ENCODE measurements at regions not wholly inside any gene's neighbourhood (a gene's known extent, or its start where the extent isn't known, plus 50 kb on each side); places are given as distances from the start of the nearest gene placed in this dataset.

DNA sequence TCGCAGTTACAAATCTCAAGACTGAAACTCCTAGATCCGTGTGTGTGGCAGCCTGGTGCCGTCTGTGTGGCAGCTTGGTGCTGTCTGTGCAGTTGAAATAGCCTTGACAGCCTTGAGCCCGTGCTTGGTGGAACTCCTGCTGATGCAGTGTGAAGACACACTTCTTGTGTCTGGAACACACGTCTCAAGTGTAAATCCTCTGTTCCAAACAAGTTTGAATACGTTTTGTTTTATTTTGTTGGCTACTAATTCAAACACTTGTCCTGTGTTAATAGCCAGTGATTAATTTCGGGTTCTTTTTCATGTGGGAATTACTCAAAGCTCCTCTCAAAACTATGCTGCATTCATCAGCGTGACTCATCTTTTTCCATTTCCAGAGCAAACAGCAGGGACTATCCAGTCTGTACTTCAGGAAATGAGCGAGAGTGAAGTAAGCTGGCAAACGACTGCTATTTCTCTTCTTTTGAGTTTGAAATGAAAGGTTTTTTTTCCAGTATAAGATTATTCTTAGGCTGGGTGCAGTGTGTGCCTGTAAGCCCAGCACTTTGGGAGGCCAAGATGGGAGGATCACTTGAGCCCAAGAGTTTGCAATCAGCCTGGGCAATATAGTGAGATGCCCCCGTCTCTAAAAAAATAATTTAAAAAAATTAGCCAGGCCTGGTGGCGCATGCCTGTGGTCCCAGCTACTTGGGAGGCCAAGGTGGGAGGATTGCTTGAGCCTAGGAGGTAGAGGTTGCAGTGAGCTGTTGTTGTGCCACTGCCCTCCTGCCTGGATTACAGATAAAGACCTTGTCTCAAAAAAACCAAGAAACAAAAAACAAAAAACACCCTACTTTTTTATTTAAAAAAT is 152.9 kb downstream of the SPP2 start:
- TF ChIP-seq, protein P1, sequence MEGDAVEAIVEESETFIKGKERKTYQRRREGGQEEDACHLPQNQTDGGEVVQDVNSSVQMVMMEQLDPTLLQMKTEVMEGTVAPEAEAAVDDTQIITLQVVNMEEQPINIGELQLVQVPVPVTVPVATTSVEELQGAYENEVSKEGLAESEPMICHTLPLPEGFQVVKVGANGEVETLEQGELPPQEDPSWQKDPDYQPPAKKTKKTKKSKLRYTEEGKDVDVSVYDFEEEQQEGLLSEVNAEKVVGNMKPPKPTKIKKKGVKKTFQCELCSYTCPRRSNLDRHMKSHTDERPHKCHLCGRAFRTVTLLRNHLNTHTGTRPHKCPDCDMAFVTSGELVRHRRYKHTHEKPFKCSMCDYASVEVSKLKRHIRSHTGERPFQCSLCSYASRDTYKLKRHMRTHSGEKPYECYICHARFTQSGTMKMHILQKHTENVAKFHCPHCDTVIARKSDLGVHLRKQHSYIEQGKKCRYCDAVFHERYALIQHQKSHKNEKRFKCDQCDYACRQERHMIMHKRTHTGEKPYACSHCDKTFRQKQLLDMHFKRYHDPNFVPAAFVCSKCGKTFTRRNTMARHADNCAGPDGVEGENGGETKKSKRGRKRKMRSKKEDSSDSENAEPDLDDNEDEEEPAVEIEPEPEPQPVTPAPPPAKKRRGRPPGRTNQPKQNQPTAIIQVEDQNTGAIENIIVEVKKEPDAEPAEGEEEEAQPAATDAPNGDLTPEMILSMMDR (IDR thresholded peaks at IDR 0.05; ENCODE audit: insufficient read depth, low read length, poor library complexity, severe bottlenecking), result no peak
- no peak overlapping the region for H3K4me3 ChIP-seq (ENCODE audit: low read depth, low read length)
- no peaks in the 10 kb centered on the region for H3K27me3 ChIP-seq (ENCODE audit: control insufficient read depth, insufficient read depth, low read length)
- DNase-seq (ENCODE audit: low read depth), result peak; percentile 97
- no peaks in the 10 kb centered on the region for H3K36me3 ChIP-seq (ENCODE audit: control insufficient read depth, insufficient read depth, low read length)

DNA sequence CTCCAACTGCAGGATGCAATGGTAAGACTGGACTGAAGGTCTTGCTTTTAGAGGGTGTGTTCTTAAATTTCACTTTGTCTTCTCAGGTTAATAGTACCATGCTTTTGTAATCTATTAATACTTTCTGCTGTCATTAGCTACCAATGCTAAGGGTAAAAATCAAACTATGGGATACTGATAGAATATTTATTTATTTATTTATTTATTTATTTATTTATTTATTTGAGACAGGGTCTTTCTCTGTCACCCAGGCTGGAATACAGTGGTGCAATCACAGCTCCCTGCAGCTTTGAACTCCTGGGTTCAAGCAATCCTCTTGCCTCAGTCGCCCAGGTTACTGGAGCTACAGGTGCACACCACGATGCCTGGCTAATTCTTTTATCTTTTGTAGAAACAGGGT is 152.1 kb downstream of the SPP2 start:
- TF ChIP-seq, protein P1 (IDR thresholded peaks at IDR 0.05; ENCODE audit: insufficient read depth, low read length, poor library complexity, severe bottlenecking), result no peak
- Histone ChIP-seq H3K27me3 (ENCODE audit: control insufficient read depth, insufficient read depth, low read length) (no peaks in the 10 kb centered on the region), H3K36me3 (ENCODE audit: control insufficient read depth, insufficient read depth, low read length) (no peaks in the 10 kb centered on the region), H3K4me3 (ENCODE audit: low read depth, low read length) (no peak overlapping the region)
- DNase-seq (ENCODE audit: low read depth), result no peak

DNA sequence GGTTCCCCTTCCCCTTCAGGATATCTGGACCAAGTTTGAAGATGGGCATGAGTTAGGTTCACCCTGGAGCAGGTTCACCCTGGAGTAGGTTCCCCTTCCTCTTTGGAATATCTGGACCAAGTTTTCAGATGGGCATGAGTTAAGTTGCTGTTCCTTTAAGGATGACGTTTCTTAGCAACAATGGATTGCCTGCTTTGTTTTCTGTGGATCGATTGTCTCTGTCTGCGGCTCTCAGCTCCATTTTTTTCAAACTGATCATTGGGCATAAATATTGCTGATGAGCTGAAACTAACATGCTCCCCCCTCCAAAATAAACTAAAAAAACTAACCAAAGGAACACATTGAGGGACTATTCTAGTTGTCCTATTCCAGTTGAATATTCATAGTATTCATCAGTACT is 149.5 kb downstream of the SPP2 start:
- no peaks in the 10 kb centered on the region for H3K36me3 ChIP-seq (ENCODE audit: control insufficient read depth, insufficient read depth, low read length)
- H3K4me3 ChIP-seq (ENCODE audit: low read depth, low read length), result no peak overlapping the region
- no peaks in the 10 kb centered on the region for H3K27me3 ChIP-seq (ENCODE audit: control insufficient read depth, insufficient read depth, low read length)
- TF ChIP-seq, protein P1 (IDR thresholded peaks at IDR 0.05; ENCODE audit: insufficient read depth, low read length, poor library complexity, severe bottlenecking), result no peak
- DNase-seq (ENCODE audit: low read depth), result no peak

DNA sequence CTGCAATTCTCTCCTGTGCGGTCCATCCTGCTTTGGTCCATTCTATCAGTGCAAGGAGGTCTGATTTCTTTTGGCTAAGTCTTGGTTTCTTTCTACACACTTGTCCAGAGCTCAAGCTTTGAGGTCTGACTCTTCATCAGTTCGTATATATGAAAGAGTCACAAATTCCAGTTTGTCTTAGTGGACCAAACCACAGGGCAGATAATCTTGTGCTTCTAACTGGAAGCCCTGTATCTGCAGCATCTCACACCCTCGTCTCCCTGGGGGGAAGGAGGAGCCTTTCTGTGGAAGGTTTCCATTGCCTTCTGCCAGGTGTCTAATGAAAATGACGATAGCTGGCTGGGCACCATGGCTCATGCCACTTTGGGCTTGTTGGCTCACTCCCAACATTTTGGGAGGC is 148.5 kb downstream of the SPP2 start:
- no peaks in the 10 kb centered on the region for H3K36me3 ChIP-seq (ENCODE audit: control insufficient read depth, insufficient read depth, low read length)
- DNase-seq (ENCODE audit: low read depth), result no peak
- no peak overlapping the region for H3K4me3 ChIP-seq (ENCODE audit: low read depth, low read length)
- H3K27me3 ChIP-seq (ENCODE audit: control insufficient read depth, insufficient read depth, low read length), result no peaks in the 10 kb centered on the region
- TF ChIP-seq, protein P1 (IDR thresholded peaks at IDR 0.05; ENCODE audit: insufficient read depth, low read length, poor library complexity, severe bottlenecking), result no peak

DNA sequence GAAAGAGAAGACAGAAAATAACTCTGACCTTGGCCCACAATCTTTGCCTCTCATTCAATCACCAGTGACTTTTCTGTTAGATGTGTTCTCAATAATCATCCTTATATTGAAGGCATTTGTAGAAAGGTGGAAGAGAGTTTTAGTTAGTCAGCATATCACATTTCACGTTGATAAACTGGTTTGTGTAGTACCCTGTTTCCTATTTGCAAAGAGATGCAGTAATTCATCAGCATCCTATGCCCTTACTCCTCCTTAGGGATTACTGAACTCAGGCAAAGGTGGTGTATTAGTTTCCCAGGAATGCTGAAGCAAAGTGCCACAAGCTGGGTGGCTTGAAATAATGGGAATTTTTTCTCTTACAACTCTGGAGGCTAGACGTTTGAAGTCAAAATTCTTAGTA is 145.0 kb downstream of the SPP2 start:
- H3K4me3 ChIP-seq (ENCODE audit: low read depth, low read length), result no peak overlapping the region
- TF ChIP-seq, protein P1 (IDR thresholded peaks at IDR 0.05; ENCODE audit: insufficient read depth, low read length, poor library complexity, severe bottlenecking), result no peak
- no peak for DNase-seq (ENCODE audit: low read depth)
- no peaks in the 10 kb centered on the region for H3K27me3 ChIP-seq (ENCODE audit: control insufficient read depth, insufficient read depth, low read length)
- H3K36me3 ChIP-seq (ENCODE audit: control insufficient read depth, insufficient read depth, low read length), result no peaks in the 10 kb centered on the region
